GM19324 (cell line): ENCODE measurements at regions not wholly inside any gene's neighbourhood (a gene's known extent, or its start where the extent isn't known, plus 50 kb on each side); places are given as distances from the start of the nearest gene placed in this dataset.

Source experiments
- ATAC-seq: cut with Tn5 transposase; IDR thresholded peaks from one replicate; pipeline ENCODE4 v1.9.1; 2021; ENCODE audit warnings: mild to moderate bottlenecking, moderate library complexity; ENCODE audit not compliant: unreplicated experiment, low FRiP score

- ATAC-seq, result no peak
Observed at GRCh38 chr1:24992761-24993211, 62.7 kb upstream of the RUNX3 start.

GRCh38 chr1:24992124-24992760 lies 62.2 kb upstream of the RUNX3 start:
- no peak for ATAC-seq

GRCh38 chr1:24991697-24992096 lies 61.6 kb upstream of the RUNX3 start:
- no peak for ATAC-seq

- ATAC-seq, result no peak
Observed at GRCh38 chr1:24990779-24991641, 60.9 kb upstream of the RUNX3 start.

- ATAC-seq, result no peak
Observed at GRCh38 chr1:24990136-24990535, 60.1 kb upstream of the RUNX3 start.

GRCh38 chr1:24989082-24989481 lies 59.0 kb upstream of the RUNX3 start:
- no peak for ATAC-seq

GRCh38 chr1:24988558-24988912 lies 58.5 kb upstream of the RUNX3 start:
- ATAC-seq, result no peak

GRCh38 chr1:24987875-24988557 lies 57.9 kb upstream of the RUNX3 start:
- no peak for ATAC-seq

GRCh38 chr1:24987424-24987823 lies 57.3 kb upstream of the RUNX3 start:
- ATAC-seq, result no peak

- no peak for ATAC-seq
Observed at GRCh38 chr1:24986372-24986965, 56.4 kb upstream of the RUNX3 start.

- ATAC-seq, result no peak
Observed at GRCh38 chr1:24985737-24986136, 55.7 kb upstream of the RUNX3 start.

- ATAC-seq, result no peak
Observed at GRCh38 chr1:24984800-24985522, 54.9 kb upstream of the RUNX3 start.

GRCh38 chr1:24984300-24984699 lies 54.2 kb upstream of the RUNX3 start:
- ATAC-seq, result no peak

GRCh38 chr1:24983006-24983680 lies 53.1 kb upstream of the RUNX3 start:
- ATAC-seq, result no peak

GRCh38 chr1:24981631-24982005 lies 51.5 kb upstream of the RUNX3 start:
- no peak for ATAC-seq

- ATAC-seq, result no peak
Observed at GRCh38 chr1:24980836-24981630, 51.0 kb upstream of the RUNX3 start.
